ENCODE measurements at regions not wholly inside any gene's neighbourhood (a gene's known extent, or its start where the extent isn't known, plus 50 kb on each side); places are given as distances from the start of the nearest gene placed in this dataset.
A peak's percentile ranks its signal among the peaks of the same experiment; 100 is the strongest.
"Not testable (repeated sequence)": the region's sequence is repeated elsewhere in the genome, so short reads cannot be mapped to it uniquely, and the experiment has no call there.

GRCh38 chr2:173552531-173552930 is 197.9 kb downstream of the CDCA7 start:
- DNase-seq, result no peak

- DNase-seq, result no peak
Observed at GRCh38 chr2:173553593-173553992, 198.9 kb downstream of the CDCA7 start.

DNA sequence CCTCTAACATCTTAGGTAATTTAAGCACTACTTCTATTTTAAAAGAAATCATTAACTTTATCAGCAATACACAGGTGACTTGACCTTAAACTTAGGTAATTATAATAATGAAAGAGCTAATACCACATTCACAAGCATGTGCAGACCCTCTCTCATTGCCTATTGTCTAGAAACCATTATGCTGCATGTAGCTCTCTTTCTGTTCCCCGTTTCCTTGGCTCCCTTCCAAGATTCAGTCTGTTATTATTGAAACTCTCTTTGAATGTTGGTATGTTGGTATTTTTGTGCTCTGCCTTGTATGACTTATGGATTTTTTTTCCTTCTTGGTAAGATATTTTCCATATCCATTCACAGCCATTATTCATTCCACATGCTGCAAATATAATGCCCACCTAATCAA is 201.2 kb downstream of the CDCA7 start:
- no peak for DNase-seq

GRCh38 chr2:173556816-173557215 is 202.1 kb downstream of the CDCA7 start:
- no peak for DNase-seq

GRCh38 chr2:173557497-173557896 is 202.8 kb downstream of the CDCA7 start:
- DNase-seq, result no peak

GRCh38 chr2:173567493-173567892 is 212.8 kb downstream of the CDCA7 start:
- DNase-seq, result no peak

DNA sequence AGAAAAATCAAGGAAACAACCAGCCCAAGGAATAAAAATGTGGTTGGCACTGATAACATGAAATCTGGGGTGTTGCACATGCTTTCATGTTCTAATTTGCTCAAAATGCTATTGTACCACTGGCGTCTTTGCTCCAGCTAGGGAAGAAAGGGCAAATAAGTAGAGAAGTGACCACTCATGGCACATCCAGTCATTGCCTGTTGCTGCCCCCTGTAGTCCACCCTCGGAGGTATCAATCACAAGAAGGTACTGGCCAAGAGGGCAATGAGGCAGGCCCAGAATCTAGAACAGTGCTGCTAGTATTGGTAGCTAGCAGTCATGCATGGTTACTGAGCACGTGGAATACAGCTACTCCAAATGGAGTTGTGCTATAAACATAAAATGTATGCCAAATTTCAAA is 213.4 kb downstream of the CDCA7 start:
- DNase-seq, result peak in 1 of 2 donors; percentile 5

GRCh38 chr2:173571021-173571821 is 216.5 kb downstream of the CDCA7 start:
- DNase-seq, result no peak

GRCh38 chr2:173571887-173572680 is 217.4 kb downstream of the CDCA7 start:
- no peak for DNase-seq

GRCh38 chr2:173572848-173573247 is 218.2 kb downstream of the CDCA7 start:
- DNase-seq, result no peak

- DNase-seq, result not testable (repeated sequence)
Observed at GRCh38 chr2:173573782-173574181, 219.1 kb downstream of the CDCA7 start.

GRCh38 chr2:173574324-173575112 is 219.8 kb downstream of the CDCA7 start:
- DNase-seq, result no peak

- no peak for DNase-seq
Observed at GRCh38 chr2:173578404-173579107, 223.9 kb downstream of the CDCA7 start.

GRCh38 chr2:173580351-173580750 is 225.7 kb downstream of the CDCA7 start:
- DNase-seq, result no peak

DNA sequence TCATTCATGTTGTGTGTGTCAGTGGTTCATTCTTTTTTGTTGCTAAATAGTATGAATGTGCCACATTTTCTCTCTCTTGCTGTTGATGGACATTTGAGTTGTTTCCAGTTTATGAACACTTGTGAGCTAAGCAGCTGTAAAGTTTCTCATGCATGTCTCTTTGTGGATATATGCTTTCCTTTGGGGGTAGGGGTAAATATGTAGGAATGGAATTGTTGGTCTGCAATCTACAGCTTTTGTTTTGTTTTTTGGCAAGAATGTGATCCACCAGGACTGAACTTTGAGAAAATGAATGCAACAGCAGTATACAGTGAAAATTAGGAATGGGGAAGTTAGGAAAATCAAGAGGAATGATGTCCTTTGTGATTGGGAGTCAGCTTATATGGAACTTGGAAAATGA is 226.3 kb downstream of the CDCA7 start:
- DNase-seq, result no peak

DNA sequence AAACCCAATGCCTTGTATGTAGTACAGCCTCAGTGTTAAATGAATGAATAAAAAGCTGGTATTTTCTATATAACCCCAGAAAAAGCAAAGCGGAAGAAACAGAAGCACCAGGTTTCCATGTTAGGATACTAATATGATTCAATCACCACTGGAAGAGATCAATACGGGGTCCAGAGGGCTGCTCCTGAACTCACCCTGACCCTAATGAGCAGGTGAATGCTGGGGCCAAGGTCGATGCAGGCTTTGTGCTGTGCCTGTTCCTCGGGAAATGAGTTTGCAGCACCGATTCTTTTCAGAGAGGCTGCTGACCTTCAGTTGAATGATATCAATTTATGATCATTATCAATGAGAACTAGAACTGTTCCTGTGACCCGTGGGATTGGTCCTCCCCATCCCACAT is 228.5 kb downstream of the CDCA7 start:
- DNase-seq, result no peak

DNA sequence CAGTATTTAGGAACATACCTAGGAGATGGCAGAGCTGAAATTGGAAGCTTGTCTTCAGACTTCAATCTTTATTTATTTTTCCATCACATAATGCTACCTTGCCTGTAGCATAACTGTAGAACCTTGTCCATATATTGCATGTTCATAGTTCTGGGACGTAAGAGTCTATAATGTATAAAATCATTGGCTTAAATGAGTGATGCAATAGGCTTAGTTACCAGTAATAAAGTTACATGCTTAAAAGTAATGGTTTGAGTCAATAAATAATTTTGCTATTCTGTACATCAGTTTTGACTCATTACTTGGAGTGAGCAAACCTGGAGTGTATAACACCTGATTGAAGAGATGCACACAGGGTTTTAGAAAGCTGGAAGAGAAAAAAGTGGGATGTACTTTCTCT is 229.3 kb downstream of the CDCA7 start:
- no peak for DNase-seq

DNA sequence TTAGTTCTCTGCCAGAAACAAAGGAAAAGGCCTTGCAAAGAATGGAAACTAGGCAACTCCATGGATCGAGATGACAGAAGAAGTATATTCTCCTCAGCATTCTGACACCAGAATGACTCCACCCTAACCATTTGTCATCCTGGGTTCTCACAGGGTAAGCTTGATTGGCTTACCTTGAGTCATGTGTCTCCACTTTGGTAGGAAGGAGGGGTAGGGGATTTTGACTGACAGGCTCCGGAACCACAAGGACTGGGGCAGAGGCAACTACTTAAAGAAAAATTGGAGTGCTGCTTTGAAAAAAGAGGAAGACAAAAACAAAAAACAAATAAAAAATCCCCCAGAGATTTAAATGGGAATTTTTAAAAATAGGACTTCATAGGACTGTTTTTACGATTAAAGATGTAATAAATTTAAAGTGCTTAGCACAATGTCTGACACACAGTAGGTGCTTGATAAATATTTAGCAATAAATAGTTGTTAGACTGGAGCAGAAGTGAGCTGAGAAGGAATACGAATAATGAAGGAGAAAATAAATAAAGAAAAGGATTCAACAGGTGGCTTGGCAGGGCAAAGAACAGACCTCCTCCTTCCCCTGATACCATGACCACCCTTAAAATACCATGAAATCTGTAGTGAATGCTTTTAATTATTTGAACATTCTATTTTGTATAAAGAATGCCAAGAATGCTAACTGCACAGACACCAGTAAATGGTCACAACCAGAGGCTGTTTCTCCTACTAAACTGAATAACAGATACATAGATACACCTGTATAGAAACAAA is 230.2 kb downstream of the CDCA7 start:
- no peak for DNase-seq

- DNase-seq, result no peak
Observed at GRCh38 chr2:173588931-173589369, 234.3 kb downstream of the CDCA7 start.

GRCh38 chr2:173589604-173590275 is 235.1 kb downstream of the CDCA7 start:
- no peak for DNase-seq

GRCh38 chr2:173590276-173590861 is 235.7 kb downstream of the CDCA7 start:
- no peak for DNase-seq
